ENCODE measurements at regions not wholly inside any gene's neighbourhood (a gene's known extent, or its start where the extent isn't known, plus 50 kb on each side); places are given as distances from the start of the nearest gene placed in this dataset.
A peak's percentile ranks its signal among the peaks of the same experiment; 100 is the strongest.

DNA sequence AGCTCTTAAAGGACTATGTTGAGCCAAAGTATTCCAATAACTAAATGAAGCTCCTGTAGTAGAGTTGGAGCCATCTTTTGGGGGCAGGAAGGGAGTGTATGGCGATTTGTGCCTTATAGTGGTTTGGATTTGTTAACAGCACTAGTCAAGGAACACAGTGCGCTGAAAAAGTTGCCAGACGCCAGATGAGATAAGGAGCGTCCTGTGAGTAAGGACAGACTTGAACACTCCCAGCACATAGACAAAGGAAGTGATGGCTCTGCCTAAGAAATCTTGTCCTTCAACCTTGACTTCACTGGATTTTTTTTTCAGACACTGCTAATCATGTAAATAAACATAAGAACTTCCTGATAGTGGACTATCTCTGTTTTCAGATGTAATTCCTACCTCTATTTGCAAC, 136.9 kb downstream of the TRMT11 start (continued):
- TF ChIP-seq SMAD1 (IDR thresholded peaks at IDR 0.05; ENCODE audit: low read depth, low read length, partially characterized antibody), result no peak
- TF ChIP-seq, protein P1, sequence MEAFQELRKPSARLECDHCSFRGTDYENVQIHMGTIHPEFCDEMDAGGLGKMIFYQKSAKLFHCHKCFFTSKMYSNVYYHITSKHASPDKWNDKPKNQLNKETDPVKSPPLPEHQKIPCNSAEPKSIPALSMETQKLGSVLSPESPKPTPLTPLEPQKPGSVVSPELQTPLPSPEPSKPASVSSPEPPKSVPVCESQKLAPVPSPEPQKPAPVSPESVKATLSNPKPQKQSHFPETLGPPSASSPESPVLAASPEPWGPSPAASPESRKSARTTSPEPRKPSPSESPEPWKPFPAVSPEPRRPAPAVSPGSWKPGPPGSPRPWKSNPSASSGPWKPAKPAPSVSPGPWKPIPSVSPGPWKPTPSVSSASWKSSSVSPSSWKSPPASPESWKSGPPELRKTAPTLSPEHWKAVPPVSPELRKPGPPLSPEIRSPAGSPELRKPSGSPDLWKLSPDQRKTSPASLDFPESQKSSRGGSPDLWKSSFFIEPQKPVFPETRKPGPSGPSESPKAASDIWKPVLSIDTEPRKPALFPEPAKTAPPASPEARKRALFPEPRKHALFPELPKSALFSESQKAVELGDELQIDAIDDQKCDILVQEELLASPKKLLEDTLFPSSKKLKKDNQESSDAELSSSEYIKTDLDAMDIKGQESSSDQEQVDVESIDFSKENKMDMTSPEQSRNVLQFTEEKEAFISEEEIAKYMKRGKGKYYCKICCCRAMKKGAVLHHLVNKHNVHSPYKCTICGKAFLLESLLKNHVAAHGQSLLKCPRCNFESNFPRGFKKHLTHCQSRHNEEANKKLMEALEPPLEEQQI (IDR thresholded peaks at IDR 0.05), result peak; percentile 85
- no peak for TF ChIP-seq ZNF324 (CRISPR knock-in tag; IDR thresholded peaks at IDR 0.05)
- TF ChIP-seq FOSL1 (tag; conservative IDR thresholded peaks at IDR 0.05), result peak; percentile 56
- peak; percentile 16; the same call in 1 of the 2 replicates for TF ChIP-seq BHLHE40 (IDR thresholded peaks at IDR 0.05; ENCODE audit: low read length)
- TF ChIP-seq HNRNPLL (IDR thresholded peaks at IDR 0.05; ENCODE audit: low read depth, low read length, poor library complexity, severe bottlenecking), result peak; percentile 74
- TF ChIP-seq, protein P2, sequence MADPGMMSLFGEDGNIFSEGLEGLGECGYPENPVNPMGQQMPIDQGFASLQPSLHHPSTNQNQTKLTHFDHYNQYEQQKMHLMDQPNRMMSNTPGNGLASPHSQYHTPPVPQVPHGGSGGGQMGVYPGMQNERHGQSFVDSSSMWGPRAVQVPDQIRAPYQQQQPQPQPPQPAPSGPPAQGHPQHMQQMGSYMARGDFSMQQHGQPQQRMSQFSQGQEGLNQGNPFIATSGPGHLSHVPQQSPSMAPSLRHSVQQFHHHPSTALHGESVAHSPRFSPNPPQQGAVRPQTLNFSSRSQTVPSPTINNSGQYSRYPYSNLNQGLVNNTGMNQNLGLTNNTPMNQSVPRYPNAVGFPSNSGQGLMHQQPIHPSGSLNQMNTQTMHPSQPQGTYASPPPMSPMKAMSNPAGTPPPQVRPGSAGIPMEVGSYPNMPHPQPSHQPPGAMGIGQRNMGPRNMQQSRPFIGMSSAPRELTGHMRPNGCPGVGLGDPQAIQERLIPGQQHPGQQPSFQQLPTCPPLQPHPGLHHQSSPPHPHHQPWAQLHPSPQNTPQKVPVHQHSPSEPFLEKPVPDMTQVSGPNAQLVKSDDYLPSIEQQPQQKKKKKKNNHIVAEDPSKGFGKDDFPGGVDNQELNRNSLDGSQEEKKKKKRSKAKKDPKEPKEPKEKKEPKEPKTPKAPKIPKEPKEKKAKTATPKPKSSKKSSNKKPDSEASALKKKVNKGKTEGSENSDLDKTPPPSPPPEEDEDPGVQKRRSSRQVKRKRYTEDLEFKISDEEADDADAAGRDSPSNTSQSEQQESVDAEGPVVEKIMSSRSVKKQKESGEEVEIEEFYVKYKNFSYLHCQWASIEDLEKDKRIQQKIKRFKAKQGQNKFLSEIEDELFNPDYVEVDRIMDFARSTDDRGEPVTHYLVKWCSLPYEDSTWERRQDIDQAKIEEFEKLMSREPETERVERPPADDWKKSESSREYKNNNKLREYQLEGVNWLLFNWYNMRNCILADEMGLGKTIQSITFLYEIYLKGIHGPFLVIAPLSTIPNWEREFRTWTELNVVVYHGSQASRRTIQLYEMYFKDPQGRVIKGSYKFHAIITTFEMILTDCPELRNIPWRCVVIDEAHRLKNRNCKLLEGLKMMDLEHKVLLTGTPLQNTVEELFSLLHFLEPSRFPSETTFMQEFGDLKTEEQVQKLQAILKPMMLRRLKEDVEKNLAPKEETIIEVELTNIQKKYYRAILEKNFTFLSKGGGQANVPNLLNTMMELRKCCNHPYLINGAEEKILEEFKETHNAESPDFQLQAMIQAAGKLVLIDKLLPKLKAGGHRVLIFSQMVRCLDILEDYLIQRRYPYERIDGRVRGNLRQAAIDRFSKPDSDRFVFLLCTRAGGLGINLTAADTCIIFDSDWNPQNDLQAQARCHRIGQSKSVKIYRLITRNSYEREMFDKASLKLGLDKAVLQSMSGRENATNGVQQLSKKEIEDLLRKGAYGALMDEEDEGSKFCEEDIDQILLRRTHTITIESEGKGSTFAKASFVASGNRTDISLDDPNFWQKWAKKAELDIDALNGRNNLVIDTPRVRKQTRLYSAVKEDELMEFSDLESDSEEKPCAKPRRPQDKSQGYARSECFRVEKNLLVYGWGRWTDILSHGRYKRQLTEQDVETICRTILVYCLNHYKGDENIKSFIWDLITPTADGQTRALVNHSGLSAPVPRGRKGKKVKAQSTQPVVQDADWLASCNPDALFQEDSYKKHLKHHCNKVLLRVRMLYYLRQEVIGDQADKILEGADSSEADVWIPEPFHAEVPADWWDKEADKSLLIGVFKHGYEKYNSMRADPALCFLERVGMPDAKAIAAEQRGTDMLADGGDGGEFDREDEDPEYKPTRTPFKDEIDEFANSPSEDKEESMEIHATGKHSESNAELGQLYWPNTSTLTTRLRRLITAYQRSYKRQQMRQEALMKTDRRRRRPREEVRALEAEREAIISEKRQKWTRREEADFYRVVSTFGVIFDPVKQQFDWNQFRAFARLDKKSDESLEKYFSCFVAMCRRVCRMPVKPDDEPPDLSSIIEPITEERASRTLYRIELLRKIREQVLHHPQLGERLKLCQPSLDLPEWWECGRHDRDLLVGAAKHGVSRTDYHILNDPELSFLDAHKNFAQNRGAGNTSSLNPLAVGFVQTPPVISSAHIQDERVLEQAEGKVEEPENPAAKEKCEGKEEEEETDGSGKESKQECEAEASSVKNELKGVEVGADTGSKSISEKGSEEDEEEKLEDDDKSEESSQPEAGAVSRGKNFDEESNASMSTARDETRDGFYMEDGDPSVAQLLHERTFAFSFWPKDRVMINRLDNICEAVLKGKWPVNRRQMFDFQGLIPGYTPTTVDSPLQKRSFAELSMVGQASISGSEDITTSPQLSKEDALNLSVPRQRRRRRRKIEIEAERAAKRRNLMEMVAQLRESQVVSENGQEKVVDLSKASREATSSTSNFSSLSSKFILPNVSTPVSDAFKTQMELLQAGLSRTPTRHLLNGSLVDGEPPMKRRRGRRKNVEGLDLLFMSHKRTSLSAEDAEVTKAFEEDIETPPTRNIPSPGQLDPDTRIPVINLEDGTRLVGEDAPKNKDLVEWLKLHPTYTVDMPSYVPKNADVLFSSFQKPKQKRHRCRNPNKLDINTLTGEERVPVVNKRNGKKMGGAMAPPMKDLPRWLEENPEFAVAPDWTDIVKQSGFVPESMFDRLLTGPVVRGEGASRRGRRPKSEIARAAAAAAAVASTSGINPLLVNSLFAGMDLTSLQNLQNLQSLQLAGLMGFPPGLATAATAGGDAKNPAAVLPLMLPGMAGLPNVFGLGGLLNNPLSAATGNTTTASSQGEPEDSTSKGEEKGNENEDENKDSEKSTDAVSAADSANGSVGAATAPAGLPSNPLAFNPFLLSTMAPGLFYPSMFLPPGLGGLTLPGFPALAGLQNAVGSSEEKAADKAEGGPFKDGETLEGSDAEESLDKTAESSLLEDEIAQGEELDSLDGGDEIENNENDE (IDR thresholded peaks at IDR 0.05; ENCODE audit: low read depth, low read length), result no peak
